Fibroblast of skin of scalp (primary cell): ENCODE measurements at regions not wholly inside any gene's neighbourhood (a gene's known extent, or its start where the extent isn't known, plus 50 kb on each side); places are given as distances from the start of the nearest gene placed in this dataset.

Source experiments
- DNase-seq: peaks from one replicate; pipeline ENCODE4 v3.0.0-alpha.2; 2013

- DNase-seq, result no peak
Measured at GRCh38 chr16:74232806-74233465, 63.7 kb upstream of the PSMD7 start.

GRCh38 chr16:74230126-74230525, 66.5 kb upstream of the PSMD7 start:
- no peak for DNase-seq

- peak; percentile 51 for DNase-seq
Measured at GRCh38 chr16:74226338-74226954, 70.2 kb upstream of the PSMD7 start.

GRCh38 chr16:74224828-74225612, 71.6 kb upstream of the PSMD7 start:
- peak; percentile 79 for DNase-seq

- no peak for DNase-seq
Measured at GRCh38 chr16:74221828-74222227, 74.8 kb upstream of the PSMD7 start.

GRCh38 chr16:74219706-74220105, 76.9 kb upstream of the PSMD7 start:
- no peak for DNase-seq

- no peak for DNase-seq
Measured at GRCh38 chr16:74218871-74219270, 77.7 kb upstream of the PSMD7 start.

GRCh38 chr16:74216319-74216718, 80.3 kb upstream of the PSMD7 start:
- DNase-seq, result peak; percentile 70

GRCh38 chr16:74215249-74215648, 81.4 kb upstream of the PSMD7 start:
- no peak for DNase-seq

GRCh38 chr16:74213372-74213771, 83.2 kb upstream of the PSMD7 start:
- no peak for DNase-seq

- no peak for DNase-seq
Measured at GRCh38 chr16:74210245-74210644, 86.4 kb upstream of the PSMD7 start.

- DNase-seq, result no peak
Measured at GRCh38 chr16:74202009-74202408, 94.6 kb upstream of the PSMD7 start.

- peak; percentile 85 for DNase-seq
Measured at GRCh38 chr16:74201576-74201975, 95.0 kb upstream of the PSMD7 start.

- DNase-seq, result peak; percentile 6
Measured at GRCh38 chr16:74200921-74201320, 95.7 kb upstream of the PSMD7 start.

- DNase-seq, result no peak
Measured at GRCh38 chr16:74199842-74200124, 96.8 kb upstream of the PSMD7 start.

GRCh38 chr16:74199066-74199841, 97.4 kb upstream of the PSMD7 start:
- DNase-seq, result peak; percentile 43

GRCh38 chr16:74192281-74192797, 104.3 kb upstream of the PSMD7 start:
- DNase-seq, result no peak

- no peak for DNase-seq
Measured at GRCh38 chr16:74190292-74190691, 106.3 kb upstream of the PSMD7 start.

- DNase-seq, result no peak
Measured at GRCh38 chr16:74188856-74189255, 107.8 kb upstream of the PSMD7 start.

- DNase-seq, result peak; percentile 95
Measured at GRCh38 chr16:74186561-74186971, 110.0 kb upstream of the PSMD7 start.

- no peak for DNase-seq
Measured at GRCh38 chr16:74184839-74185238, 111.8 kb upstream of the PSMD7 start.

GRCh38 chr16:74183601-74184360, 112.8 kb upstream of the PSMD7 start:
- DNase-seq, result no peak
